Mucosa of descending colon (tissue), 3 donors: ENCODE measurements at regions not wholly inside any gene's neighbourhood (a gene's known extent, or its start where the extent isn't known, plus 50 kb on each side); places are given as distances from the start of the nearest gene placed in this dataset.

Source experiments
- ATAC-seq: fragments of 200-7000 bp; cut with Tn5 transposase; one replicate; pipeline ENCODE4 v1.9.1; 2020; ENCODE audit warnings: mild to moderate bottlenecking, moderate library complexity
- DNase-seq, 3 donors: peaks; one replicate each; pipeline ENCODE4 v3.0.0-alpha.2; 2020
- H3K36me3 ChIP-seq: fragments of 200-600 bp; one replicate; pipeline ENCODE4 v1.8.0; 2021; ENCODE audit warnings: low read depth, mild to moderate bottlenecking
- H3K4me1 ChIP-seq: fragments of 200-600 bp; one replicate; pipeline ENCODE4 v1.8.0; 2021; ENCODE audit warnings: low read depth, mild to moderate bottlenecking
- H3K4me3 ChIP-seq: fragments of 200-600 bp; one replicate; pipeline ENCODE4 v1.8.0; 2021; ENCODE audit warnings: mild to moderate bottlenecking
- H3K9me3 ChIP-seq: fragments of 200-600 bp; one replicate; pipeline ENCODE4 v1.8.0; 2021; ENCODE audit warnings: mild to moderate bottlenecking
- intact Hi-C, 2 donors: fragments of 100-400 bp; cut with DNase I in 1 of 2; cut with micrococcal nuclease in 1 of 2; formaldehyde crosslinking; loops; one replicate each; pipeline versions ENCODE4 v1.11.0 to v1.11.1; 2022; cut with DNase I, micrococcal nuclease
- TF ChIP-seq, protein P1 (sequence below): fragments of 200-600 bp; IDR thresholded peaks from one replicate; pipeline ENCODE4 v1.8.0; 2022; ENCODE audit warnings: antibody characterized with exemption, mild to moderate bottlenecking
- donor health status: DM: no; HTN: no; CAD: no; lungs with moderate emphysema.
- donor health status: DM: no; HTN: no; CAD: no.
- donor health status: DM: no; HTN: yes; CAD: no.

DNA sequence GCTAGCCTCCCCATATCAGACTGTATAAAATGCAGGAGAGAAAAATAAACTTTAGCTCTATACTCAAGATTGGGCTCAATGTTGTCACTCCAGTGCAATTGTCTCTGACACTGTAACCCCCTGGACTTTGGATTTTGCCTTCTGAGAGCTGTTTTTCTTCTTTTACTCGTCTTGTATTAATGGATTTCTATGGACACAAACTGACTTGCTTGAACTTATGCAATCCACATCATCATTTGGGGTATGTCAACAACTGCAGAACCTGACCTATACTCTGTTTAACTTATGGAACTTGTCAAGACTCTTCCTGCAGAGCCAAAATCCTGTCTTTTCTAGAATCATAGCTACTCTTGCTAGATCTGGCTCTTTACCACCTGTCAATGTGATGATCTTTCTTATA is 257.8 kb upstream of the DCC start:
- Histone ChIP-seq H3K4me1 (no peaks in the 10 kb centered on the region), H3K36me3 (no peaks in the 10 kb centered on the region), H3K4me3 (no peak overlapping the region), H3K9me3 (no peaks in the 10 kb centered on the region)
- intact Hi-C loops: no loop called here
- DNase-seq (no peak), ATAC-seq (no peak)
- TF ChIP-seq, protein P1, sequence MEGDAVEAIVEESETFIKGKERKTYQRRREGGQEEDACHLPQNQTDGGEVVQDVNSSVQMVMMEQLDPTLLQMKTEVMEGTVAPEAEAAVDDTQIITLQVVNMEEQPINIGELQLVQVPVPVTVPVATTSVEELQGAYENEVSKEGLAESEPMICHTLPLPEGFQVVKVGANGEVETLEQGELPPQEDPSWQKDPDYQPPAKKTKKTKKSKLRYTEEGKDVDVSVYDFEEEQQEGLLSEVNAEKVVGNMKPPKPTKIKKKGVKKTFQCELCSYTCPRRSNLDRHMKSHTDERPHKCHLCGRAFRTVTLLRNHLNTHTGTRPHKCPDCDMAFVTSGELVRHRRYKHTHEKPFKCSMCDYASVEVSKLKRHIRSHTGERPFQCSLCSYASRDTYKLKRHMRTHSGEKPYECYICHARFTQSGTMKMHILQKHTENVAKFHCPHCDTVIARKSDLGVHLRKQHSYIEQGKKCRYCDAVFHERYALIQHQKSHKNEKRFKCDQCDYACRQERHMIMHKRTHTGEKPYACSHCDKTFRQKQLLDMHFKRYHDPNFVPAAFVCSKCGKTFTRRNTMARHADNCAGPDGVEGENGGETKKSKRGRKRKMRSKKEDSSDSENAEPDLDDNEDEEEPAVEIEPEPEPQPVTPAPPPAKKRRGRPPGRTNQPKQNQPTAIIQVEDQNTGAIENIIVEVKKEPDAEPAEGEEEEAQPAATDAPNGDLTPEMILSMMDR: no peak

DNA sequence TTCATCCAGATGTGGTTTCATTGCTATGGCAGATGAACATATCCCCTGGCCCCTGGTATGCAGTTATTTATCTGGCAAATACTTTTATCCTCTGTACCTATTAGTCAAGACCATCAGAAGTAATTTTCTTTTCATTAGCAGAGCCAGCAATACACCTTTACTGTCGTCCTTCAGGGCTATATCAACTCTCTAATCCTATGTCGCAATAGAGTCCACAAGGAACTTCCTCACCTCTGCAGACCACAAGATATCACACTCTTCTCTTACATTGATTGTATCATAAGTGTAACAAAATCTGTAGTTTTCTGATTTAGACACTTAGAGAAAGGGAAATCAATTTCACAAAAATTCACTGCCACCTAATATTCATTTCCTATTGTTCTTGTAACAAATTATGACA is 252.9 kb upstream of the DCC start:
- no peak for ATAC-seq
- DNase-seq: no peak
- TF ChIP-seq, protein P1: no peak
- no peak overlapping the region for H3K4me3 ChIP-seq
- intact Hi-C loops: no loop called here
- no peaks in the 10 kb centered on the region for H3K36me3 ChIP-seq
- no peaks in the 10 kb centered on the region for H3K9me3 ChIP-seq
- H3K4me1 ChIP-seq: no peaks in the 10 kb centered on the region

DNA sequence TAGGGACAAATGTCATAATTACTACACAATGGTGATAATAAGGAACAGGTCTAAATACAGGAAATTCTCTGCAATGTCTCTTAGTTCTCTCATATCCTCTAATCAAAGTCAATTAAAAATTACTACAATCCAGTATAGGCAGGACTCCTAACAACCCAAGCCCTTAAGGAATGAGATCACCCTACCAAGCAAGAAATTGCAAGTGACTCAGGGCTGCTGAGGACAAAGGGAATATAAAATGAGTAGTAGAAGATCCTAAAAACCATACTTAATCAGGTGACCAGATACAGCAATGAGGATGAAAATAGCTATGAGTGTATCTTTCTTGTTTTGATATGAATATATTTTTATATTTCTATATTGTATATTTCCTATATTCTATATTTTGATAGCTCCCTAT is 250.0 kb upstream of the DCC start:
- no peak for ATAC-seq
- no peaks in the 10 kb centered on the region for H3K4me1 ChIP-seq
- no peaks in the 10 kb centered on the region for H3K36me3 ChIP-seq
- no peaks in the 10 kb centered on the region for H3K9me3 ChIP-seq
- no peak overlapping the region for H3K4me3 ChIP-seq
- intact Hi-C loops: no loop called here
- TF ChIP-seq, protein P1: no peak
- DNase-seq: no peak

DNA sequence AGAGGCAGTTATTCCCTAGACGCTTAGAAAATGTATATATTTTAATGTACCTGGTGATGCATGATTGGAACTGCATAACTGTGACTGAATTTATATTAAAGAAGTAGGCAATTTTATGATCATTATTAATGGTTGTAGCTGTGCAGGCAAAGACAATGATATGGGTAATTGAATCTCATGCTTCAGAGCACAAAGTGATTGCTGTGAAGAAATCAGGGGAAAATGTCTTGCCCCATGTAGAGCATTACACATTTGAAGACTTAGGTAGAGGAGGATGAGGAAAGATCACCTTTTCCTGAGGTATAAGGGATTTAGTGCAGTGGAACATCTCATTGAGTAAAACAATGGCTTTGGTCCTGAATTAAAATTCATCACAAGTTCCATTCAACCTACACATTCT is 246.8 kb upstream of the DCC start:
- ATAC-seq (no peak), DNase-seq (no peak)
- Histone ChIP-seq H3K36me3 (no peaks in the 10 kb centered on the region), H3K9me3 (no peaks in the 10 kb centered on the region), H3K4me1 (no peaks in the 10 kb centered on the region), H3K4me3 (no peak overlapping the region)
- intact Hi-C loops: no loop called here
- TF ChIP-seq, protein P1: no peak

DNA sequence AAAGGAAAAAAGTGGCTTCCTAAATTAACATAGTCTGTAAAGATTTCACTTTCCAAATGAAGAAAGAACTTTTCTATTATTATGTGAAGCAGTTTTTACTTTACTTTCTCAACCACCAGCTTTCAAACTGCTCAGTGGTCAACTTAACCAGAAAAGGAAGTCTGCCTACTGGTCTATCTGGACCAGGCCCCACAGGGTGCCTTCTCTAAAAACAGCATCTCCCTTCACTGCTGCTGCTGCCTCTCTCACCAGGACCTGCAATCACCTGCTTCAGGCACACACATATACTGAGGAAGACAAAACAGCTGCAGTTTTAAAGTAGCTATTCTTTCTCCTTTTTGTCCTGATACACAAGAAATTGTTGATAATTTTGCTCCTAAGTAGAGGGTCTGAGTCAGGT is 221.3 kb upstream of the DCC start:
- Histone ChIP-seq H3K9me3 (peaks cover 4% of the 10 kb centered on the region), H3K36me3 (no peaks in the 10 kb centered on the region), H3K4me3 (no peak overlapping the region), H3K4me1 (no peaks in the 10 kb centered on the region)
- intact Hi-C loops: no loop called here
- ATAC-seq (no peak), DNase-seq (no peak)
- TF ChIP-seq, protein P1: no peak

DNA sequence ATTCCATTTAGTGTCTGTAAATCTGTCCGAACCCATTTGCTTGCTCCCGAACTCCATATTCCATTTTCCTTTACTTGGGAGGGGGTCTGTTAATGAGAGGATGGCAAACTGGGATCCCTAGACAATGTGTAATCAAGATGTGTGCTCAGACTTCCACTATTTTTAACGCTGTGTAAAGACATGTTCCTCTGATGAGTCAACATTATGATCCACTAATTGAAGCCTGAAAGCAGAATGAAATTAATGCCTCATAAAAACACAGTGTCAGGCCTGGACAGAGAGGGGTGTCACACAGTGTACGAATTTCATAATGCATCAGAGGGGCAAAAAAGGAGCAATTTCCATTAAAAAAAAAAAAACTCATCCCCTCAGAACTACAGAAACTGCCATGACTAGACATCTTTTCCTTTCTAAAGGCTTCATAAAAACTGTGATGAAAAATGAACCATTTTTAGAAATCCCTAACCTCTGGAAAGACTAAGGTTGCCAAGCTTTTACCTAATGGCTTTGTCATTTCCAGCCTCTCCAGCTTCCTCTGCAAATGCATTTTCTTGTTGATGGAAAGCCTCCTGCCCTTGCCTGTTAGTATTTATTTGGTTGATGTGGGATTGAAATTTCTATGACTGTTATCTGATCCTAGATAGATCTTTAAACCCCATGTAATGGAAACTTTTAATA is 209.2 kb upstream of the DCC start:
- TF ChIP-seq, protein P1: no peak
- ATAC-seq (no peak), DNase-seq (no peak)
- Histone ChIP-seq H3K4me3 (no peak overlapping the region), H3K4me1 (no peaks in the 10 kb centered on the region), H3K36me3 (no peaks in the 10 kb centered on the region), H3K9me3 (peaks cover 8% of the 10 kb centered on the region)
- intact Hi-C loops: no loop called here
